Coronary artery (tissue), 2 donors: ENCODE measurements at regions not wholly inside any gene's neighbourhood (a gene's known extent, or its start where the extent isn't known, plus 50 kb on each side); places are given as distances from the start of the nearest gene placed in this dataset.
"Not testable (repeated sequence)": the region's sequence is repeated elsewhere in the genome, so short reads cannot be mapped to it uniquely, and the experiment has no call there.

ENCODE experiments used
- DNase-seq: peaks from one replicate; pipeline ENCODE4 v3.0.0-alpha.2; 2017; ENCODE audit warnings: low spot score
- H3K27ac ChIP-seq, 2 donors: fragments of 200-600 bp; sonication (generic); one replicate each; pipeline ENCODE4 v1.5.1; 2016 to 2019
- H3K4me3 ChIP-seq: fragments of 200-600 bp; sonication (generic); 2 replicates; pipeline ENCODE4 v1.5.1; 2016; ENCODE audit warnings: mild to moderate bottlenecking, moderate library complexity
- TF ChIP-seq, protein P1 (sequence below): fragments of 200-600 bp; sonication (generic); IDR thresholded peaks from one replicate; pipeline ENCODE4 v1.5.1; 2019; ENCODE audit warnings: antibody characterized with exemption

DNA sequence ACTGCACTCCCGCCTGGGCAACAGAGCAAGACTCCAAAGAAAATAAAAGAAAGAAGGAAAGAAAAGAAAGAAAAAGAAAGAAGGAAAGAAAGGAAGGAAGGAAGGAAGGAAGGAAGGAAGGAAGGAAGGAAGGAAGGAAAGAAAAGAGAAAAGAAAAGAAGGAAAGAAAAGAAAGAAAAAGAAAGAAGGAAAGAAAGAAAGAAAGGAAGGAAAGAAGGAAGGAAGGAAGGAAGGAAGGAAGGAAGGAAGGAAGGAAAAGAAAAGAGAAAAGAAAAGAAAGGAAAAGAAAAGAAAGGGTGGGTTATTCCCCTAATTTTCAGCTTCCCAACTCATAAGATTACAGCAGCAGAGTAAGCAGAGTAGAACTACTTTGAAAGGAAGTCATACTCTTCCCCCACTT, 64.4 kb downstream of the TMEM200C start:
- DNase-seq, H3K27ac ChIP-seq, H3K4me3 ChIP-seq: not testable (repeated sequence)

DNA sequence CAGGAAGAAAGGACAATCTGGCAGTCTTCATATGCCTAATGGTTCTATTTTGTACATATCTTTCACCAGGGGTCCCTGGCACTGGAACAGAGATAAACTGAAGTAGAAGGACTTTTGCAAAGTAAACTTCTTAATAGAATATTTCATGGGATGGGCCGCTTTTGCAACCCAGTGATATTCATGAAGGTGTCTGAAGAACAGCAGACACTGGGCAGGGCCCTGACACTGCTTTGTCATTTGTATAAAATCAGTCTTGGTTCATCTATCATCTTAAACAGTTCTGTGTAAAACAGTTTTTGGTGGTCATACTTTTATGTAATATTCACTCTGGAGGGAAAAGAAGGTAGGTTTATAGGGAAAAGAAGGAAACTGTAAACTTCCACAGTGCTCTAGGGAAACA, 66.4 kb downstream of the TMEM200C start:
- TF ChIP-seq, protein P1, sequence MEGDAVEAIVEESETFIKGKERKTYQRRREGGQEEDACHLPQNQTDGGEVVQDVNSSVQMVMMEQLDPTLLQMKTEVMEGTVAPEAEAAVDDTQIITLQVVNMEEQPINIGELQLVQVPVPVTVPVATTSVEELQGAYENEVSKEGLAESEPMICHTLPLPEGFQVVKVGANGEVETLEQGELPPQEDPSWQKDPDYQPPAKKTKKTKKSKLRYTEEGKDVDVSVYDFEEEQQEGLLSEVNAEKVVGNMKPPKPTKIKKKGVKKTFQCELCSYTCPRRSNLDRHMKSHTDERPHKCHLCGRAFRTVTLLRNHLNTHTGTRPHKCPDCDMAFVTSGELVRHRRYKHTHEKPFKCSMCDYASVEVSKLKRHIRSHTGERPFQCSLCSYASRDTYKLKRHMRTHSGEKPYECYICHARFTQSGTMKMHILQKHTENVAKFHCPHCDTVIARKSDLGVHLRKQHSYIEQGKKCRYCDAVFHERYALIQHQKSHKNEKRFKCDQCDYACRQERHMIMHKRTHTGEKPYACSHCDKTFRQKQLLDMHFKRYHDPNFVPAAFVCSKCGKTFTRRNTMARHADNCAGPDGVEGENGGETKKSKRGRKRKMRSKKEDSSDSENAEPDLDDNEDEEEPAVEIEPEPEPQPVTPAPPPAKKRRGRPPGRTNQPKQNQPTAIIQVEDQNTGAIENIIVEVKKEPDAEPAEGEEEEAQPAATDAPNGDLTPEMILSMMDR, result no peak
- no peak for DNase-seq
- Histone ChIP-seq H3K4me3 (no peak overlapping the region), H3K27ac (no peak overlapping the region)

DNA sequence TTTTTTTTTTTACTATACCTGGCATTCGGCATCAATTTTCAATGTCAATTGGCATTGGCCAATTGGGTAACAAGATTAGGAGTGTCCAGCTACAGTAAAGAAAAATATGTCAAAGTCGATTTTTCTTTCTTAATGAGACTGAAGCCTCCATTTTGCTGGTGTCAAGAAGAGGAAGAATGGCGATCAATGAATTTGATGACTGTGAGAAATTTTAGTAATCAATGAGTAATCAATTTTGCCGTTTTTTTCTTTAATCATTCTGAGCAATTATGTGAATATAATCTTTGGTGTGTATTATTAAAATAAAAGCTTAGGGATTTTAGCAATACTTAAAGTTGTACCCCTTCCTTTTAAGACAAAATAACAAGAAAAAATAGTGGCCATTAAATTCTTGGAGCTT, 69.7 kb downstream of the TMEM200C start:
- no peak for DNase-seq

DNA sequence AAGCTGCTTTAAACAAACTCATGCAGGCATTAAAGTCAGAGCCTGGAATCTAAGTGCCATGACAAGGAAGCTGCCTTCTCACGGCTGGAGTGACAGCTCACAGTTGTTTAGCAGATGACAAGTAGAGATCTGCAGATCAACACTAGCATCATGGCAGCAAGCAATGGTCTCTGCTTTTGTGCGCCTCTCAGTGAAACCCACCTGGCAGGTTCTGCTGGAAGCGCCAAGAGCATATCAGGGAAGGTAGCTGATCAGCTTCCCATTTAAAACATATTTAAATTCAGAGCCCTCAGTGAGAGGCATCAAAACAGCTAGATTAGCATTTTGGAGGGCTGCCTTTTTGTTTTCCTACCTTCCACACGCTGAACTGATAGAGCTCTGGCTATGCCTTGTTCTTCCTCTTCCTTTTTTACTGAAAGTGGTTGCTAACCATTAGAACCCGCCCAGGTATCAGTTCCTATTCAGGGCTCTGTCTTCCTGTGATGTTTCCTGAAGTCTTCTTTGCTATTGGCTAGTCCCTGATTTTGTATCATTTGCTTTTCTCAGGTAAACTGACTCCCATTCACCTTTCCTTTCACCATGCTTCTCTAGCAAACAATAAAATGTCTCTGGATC, 70.8 kb downstream of the TMEM200C start:
- TF ChIP-seq, protein P1, result no peak

More for the DNA sequence above, 69.7 kb downstream of the TMEM200C start:
- no peak overlapping the region for H3K4me3 ChIP-seq
- TF ChIP-seq, protein P1, result no peak
- no peak overlapping the region for H3K27ac ChIP-seq

DNA sequence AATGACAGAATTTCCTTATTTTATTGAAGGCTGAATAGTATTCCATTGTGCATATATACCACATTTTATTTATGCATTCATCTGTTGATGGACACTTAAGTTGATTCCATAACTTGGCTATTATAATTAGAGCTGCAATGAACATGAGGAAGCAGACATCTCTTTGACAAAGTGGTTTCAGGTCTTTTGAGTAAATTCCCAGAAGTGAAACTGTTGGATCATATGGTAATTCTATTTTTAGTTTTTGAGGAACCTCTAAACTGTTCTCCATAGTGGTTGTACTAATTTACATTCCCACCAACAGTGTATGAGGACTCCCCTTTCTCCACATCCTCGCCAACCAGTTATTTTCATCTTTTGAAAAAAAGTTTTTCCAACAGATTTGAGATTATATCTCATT, 77.5 kb downstream of the TMEM200C start:
- no peak overlapping the region for H3K27ac ChIP-seq
- DNase-seq, result no peak
- H3K4me3 ChIP-seq, result no peak overlapping the region
- TF ChIP-seq, protein P1, result no peak

More for the DNA sequence above, 70.8 kb downstream of the TMEM200C start:
- H3K4me3 ChIP-seq, result no peak overlapping the region
- no peak overlapping the region for H3K27ac ChIP-seq
- no peak for DNase-seq

DNA sequence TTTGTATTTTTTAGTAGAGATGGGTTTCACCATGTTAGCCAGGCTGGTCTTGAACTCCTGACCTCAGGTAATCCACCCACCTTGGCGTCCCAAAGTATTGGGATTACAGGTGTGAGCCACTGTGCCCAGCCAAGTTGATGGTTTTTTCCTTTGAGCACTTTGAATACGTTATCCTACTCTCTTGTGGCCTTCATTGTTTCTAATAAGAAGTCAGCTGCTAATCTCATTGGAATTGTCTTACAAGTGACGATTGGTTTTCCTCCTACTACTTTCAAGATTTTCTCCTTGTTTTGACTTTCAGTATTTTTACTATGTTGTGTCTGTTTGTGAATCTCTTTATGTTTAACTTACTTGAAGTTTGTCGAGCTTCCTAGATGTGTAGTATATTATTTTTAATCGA, 88.5 kb downstream of the TMEM200C start:
- DNase-seq, result no peak
- TF ChIP-seq, protein P1, result no peak
- Histone ChIP-seq H3K4me3 (no peak overlapping the region), H3K27ac (no peak overlapping the region)

DNA sequence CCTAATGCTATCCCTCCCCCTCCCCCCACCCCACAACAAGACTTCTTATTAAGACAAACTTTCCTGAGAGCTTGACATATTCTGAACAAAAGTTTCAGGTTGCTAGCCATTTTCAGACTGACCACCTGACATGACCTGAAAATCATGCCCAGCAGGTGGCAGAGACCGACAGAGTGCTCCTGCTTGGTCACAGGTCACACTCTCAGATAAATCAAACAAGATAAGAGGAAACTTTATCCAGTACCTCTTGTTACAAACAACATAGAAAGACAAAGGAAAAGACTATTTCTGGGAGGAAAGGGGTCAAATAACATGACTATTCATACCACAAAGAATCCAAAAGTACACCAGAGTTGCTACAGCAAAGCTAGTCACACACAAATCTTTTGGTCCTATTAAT, 107.4 kb downstream of the TMEM200C start:
- TF ChIP-seq, protein P1, result no peak
- no peak overlapping the region for H3K27ac ChIP-seq
- no peak for DNase-seq
- no peak overlapping the region for H3K4me3 ChIP-seq

DNA sequence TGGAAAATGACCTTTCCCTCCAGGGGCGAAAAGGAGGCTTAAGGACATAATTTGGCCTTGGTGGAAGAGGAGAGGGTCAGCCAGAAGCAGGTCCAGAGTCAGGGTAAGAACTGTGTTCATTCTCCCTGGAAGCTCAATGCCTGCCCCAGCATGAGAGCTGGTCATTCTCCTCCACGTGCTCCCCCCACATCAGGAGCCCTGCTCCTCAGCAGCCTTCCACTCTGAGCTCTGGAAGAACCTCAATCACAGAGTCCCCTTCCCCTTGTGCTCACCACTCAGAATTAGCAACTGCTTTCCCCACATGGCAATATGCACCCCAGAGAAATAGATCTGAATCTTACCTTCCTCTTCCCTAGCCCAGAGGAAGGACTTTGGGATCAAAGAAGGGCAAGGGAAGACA, 115.4 kb downstream of the TMEM200C start:
- DNase-seq, result no peak
- TF ChIP-seq, protein P1, result no peak
- Histone ChIP-seq H3K27ac (no peak overlapping the region), H3K4me3 (no peak overlapping the region)
